Activated CD4-positive, CD25-positive, alpha-beta regulatory T cell treated with anti-CD3 and anti-CD28 coated beads, Interleukin-2, amount 50 U/mL, for 16 hours (primary cell): ENCODE measurements at regions not wholly inside any gene's neighbourhood (a gene's known extent, or its start where the extent isn't known, plus 50 kb on each side); places are given as distances from the start of the nearest gene placed in this dataset.
"Not testable (repeated sequence)": the region's sequence is repeated elsewhere in the genome, so short reads cannot be mapped to it uniquely, and the experiment has no call there.

ENCODE experiments used
- DNase-seq: peaks from one replicate; pipeline ENCODE4 v3.0.0-alpha.2; 2020; ENCODE audit warnings: low read depth, low spot score

DNA sequence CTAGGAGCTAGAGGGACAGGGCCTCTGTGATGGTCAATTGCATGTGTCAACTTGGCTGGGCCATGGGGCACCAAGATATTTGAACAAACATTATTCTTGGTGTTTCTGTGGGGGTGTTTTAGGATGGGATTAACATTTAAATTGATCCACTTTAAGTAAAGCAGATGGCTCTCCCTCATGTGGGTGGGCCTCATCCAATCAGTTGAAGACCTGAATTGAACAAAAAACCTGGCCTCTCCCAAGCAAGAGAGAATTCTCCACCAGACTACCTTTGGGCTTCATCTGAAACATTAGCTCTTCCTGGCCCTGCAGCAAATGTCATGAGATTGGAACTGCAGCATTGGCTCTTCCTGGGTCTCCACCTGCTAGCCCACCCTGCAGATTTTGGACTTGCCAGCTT, 207.1 kb upstream of the ATP6AP2 start:
- DNase-seq: no peak

DNA sequence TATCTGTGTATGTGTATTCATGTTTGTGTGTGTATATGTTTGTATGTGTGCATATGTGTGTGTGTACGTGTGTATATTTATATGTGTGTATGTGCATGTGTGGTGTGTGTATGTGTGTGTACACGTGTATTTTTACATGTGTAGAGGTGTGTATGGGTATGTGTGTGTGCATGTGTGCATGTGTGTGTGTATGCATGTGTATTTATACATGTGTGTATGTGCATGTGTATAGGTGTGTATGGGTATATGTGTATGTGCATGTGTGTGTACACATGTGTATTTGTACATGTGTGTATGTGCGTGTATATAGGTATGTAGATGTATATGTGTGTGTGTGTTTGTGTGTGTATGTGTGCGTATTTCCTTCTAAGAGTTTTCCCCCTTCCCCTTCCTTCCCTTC, 207.7 kb upstream of the ATP6AP2 start:
- DNase-seq: no peak

DNA sequence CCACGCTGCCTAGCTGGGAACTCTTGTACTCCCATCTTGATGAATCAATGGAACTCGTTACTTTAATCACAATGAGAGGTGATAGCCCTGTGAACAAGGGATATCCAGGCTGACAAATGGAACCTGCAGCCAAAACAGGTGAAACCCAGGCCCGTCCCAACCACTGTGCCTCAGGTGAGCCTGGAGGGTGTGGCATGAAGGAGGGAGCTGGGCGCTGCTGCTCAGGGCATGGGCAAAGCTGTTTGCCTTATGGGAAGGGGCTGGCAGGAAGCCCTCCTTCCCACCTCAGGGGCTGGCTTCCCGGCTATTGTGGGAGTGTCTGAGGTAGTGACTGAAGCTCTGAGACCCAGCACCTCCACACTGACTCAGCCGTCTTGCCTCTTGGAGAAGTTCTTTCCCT, 209.4 kb upstream of the ATP6AP2 start:
- no peak for DNase-seq

DNA sequence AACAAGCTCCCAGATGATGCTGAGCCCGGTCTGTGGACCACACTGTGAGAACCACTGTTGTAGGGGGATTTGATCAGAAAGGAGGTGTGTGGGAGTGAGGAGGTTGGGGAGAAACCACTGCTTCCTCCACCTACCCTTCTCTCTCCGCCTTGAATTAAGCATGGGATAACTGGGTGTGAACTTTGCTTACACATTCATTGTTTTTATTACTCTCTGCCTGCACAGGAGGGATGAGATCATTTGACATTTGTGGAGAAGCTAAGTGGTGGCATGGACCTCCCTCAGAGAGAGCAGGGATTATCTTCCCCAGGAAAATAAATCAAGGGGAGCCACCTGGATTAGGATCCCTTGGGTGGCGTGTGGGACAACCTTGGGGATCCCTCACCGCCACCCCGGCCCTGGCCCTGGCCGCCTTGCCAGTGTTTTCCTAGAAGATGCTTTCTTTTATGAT, 212.1 kb upstream of the ATP6AP2 start:
- DNase-seq: no peak

DNA sequence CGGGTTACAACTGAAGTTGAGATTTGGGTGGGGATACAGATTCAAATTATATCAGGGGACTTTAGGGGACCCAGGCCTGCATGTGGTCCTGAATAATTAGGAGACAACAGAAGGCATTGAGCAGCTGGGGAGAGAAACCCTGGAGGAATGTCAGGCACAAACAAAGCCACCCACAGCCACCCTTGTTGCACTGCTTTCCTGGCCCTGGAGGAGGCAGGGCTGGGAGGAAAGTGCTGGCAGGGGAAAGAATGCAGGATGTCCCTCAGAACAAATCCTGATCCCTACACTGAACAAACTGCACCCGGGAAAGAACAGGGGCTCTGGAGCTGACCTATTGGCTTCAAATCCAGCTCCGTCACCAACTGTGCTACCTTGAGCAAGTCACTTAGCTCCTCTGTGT, 214.1 kb upstream of the ATP6AP2 start:
- DNase-seq: no peak

DNA sequence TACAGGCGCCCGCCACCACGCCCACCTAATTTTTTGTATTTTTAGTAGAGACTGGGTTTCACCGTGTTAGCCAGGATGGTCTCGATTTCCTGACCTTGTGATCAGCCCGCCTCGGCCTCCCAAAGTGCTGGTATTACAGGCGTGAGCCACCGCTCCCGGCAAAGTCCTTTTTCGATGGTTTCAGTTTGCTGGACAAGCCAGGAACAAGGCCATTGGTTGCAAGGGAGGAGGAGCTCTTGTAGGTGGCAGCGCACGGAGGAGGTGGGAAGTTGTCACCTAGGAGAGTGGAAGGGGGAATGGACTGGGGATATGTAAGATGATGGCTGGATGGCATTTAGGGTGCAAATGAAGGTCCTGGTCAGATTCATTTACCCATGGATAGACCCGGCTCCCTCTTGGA, 218.5 kb upstream of the ATP6AP2 start:
- not testable (repeated sequence) for DNase-seq

DNA sequence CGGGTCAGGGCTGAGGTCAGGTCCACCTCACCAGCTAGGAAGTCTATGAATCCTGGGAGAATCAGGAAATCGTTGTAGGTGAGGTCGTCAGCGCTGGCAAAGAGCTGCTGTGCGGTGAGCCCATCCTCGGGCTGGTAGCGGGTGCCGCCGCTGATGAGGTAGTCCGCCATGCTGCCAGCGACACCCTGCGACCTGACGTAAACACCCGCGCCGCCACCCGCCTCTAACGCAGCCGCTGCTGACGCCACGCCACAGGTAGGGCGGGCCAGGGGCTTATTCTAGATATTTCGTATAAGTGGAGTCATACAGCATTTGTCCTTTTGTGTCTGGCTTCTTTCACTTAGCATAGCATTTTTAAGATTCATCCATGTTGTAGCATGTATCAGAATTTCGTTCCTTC, 220.2 kb upstream of the ATP6AP2 start:
- DNase-seq: no peak

DNA sequence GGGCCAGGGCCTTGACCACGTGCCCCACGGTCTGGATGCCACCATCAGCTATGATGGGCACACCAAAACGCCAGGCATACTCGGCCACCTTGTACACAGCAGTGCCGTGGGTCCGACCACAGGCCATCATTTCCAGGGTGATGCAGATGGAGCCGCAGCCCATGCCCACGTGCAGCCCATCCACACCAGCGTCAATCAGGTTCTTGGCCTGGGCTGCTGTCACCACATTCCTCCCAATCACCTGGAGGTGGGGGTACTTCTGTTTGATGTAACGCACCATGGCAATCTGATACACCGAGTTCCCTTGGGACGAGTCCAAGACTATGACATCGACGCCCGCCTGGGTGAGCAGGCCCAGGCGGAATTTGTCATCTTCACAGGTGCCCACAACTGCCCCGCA, 221.2 kb upstream of the ATP6AP2 start:
- DNase-seq: no peak

DNA sequence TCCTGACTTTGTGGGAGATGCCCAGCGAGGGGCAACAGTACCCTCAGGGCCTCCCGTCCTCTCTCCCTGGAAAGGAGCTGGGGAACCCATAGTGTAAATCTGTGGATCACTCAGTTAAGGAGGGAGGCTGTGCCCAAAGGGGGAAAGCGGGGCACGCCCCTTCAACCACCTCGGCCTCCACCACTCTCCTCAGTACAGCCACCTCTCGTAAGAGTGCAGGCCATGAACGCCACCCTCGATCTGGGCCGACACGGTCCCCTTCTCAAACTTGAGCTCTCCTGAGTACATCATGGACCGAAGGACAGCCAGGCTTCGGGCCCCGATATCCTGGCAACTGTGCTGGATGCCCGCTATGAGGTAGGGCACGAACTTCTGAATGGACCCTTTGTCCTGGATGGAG, 221.8 kb upstream of the ATP6AP2 start:
- no peak for DNase-seq

DNA sequence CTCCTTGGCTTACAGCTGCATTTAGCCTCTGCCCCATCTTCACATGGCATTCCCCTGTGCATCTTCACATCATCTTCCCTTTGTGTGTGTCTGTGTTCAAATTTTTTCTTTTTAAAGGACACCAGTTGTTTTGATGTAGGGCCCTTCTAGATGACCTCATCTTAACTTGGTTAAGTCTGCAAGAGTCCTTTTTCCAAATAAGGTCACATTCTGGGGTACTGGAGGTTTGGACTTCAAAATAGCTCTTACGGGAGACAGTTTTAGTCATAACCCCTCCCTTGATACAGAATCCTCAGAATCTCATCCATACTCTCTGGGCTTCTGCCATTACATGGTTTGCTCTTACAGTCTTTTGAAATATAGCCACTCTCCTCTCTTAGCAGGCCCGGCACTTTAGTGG, 231.5 kb upstream of the ATP6AP2 start:
- DNase-seq: no peak

DNA sequence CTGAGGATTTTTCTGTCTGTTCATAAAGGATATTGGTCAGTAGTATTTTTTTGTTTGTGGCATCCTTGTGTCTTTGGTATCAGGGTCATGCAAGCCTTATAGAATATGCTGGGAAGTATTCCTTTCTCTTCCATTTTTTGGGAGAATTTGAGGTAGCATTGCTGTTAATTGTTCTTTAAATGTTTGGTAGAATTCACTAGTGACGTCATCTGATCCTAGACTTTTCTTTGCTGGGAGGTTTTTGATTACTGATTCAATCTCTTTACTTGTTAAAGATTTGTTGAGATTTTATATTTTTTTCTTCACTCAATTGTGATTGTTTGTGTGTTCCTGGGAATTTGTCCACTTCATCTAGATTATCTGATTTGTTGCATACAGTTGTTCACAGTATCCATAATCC, 234.4 kb upstream of the ATP6AP2 start:
- DNase-seq: no peak

DNA sequence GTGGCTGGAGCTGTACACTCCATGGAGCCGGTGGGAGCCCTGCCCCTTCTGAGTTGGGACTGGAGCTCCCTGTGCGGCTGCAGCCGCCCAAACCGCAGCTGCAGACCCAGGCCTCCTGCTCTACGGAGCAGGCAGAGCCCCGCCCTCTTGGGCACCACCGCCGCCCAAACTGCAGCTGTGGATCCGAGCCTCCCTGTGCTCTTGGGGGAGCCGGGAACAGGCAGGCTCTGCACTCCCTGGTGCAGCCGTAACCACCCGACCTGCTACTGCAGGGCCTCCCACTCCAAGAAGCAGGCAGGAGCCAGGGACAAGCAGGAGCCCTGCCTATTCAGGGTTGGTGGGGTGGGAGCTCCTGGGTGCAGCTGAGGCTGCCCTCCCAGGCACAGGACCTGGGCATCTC, 237.5 kb upstream of the ATP6AP2 start:
- no peak for DNase-seq

DNA sequence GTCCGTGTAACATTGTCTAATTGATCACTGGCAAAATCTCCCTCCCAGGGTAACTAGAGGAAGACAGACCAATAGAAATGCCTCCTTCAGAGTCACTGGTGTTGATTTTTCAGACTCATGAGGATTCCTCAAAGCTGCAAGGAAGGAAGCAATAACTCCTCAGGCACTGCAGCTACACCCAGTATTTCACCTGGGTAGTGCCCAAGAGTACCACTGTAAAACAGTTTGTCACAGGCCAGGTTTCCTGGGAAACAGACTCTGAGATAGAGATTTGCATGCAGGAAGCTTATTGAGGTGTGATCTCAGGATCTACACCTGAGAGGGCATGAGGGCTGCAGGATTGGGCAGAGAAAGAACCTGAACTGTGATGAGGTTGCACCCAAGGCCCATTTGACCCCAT, 240.7 kb upstream of the ATP6AP2 start:
- no peak for DNase-seq

DNA sequence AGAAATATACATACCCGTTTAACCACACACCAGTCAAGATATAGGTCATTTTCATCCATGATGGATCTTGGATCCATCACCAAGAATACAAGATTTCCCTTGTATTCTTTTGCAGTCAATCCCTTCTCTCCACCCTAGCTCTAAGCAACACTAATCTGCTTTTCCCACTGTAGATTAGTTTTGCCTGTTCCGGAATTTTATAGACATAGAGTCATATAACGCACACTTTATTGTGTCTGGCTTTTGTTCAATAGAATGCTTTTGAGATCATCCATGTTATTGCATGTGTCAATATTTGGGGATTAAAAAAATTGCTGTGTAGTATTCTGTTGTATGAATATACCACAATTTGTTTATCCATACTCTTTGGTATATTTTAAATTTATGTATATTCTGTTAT, 235.6 kb upstream of the BCOR start:
- DNase-seq: no peak

DNA sequence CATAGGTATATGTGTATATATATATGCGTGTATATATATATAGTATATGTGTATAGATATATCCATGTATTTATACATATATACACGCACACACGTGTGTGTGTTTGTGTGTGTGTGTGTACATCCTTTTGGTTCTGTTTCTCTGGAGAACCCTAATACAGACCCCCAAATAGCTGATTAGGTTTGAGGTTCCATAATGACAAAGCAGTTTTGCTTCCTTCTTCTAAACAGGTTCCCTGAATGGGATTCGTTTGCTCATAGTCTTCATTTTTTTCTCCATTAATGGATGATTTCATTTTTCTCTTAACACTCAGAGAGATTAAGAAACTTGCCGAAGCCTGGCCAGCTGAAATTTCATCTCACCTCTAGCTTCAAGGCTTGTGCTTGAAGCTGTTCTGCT, 234.0 kb upstream of the BCOR start:
- DNase-seq: no peak

DNA sequence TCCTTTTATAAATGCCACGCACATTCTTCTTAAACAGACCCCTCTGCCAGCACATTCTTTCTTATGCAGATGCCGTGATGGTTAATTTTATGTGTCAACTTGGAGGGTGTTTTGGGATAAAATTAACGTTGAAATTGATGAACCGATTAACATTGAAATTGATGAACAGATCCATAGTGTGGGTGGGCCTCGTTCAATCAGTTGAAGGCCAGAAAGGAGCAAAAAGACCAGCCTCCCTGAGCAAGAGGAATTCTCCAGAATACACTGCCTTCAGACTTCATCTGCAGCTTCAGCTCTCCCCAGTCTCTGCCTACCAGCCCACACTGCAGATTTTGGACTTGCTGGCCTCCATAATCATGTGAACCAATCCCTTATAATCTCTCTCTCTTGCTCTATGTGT, 233.6 kb upstream of the BCOR start:
- no peak for DNase-seq

DNA sequence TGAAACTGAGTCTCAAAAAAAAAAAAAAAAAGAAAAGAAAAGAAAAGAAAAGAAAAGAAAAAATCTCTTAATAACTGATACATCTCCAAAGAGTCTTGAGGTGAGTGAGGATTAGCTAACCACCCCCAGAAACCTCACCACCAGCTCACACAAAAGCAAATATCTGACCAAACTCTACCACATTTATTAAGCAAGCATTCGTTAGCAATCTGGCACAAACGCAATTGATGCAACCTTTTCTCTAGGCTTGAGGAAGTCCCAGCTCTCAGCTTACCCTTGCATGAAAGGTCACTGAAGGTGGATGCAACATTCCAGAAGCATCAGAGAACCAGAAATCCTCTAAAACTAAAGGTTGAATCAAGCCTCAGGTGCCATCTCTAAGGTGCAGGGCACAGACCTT, 231.9 kb upstream of the BCOR start:
- DNase-seq: no peak

DNA sequence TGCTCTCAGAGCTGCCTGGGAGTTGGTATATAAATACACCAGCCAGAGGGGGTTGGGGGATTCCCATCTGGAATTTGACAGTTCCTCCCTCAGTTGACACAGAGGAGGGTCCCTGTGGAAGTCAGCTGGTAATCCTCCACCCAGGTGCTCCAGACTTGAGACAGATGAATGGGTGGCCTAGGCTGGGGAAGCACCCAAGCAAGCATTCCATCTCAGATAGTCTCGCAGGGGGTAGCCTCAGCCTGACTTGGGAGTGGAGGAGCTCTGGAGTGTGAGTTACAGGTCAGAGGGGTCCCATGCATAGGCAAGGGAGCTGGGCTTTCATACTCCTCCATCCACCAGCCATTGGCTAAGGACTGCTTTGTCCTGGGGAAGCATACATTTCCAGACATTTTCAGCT, 229.3 kb upstream of the BCOR start:
- DNase-seq: no peak

DNA sequence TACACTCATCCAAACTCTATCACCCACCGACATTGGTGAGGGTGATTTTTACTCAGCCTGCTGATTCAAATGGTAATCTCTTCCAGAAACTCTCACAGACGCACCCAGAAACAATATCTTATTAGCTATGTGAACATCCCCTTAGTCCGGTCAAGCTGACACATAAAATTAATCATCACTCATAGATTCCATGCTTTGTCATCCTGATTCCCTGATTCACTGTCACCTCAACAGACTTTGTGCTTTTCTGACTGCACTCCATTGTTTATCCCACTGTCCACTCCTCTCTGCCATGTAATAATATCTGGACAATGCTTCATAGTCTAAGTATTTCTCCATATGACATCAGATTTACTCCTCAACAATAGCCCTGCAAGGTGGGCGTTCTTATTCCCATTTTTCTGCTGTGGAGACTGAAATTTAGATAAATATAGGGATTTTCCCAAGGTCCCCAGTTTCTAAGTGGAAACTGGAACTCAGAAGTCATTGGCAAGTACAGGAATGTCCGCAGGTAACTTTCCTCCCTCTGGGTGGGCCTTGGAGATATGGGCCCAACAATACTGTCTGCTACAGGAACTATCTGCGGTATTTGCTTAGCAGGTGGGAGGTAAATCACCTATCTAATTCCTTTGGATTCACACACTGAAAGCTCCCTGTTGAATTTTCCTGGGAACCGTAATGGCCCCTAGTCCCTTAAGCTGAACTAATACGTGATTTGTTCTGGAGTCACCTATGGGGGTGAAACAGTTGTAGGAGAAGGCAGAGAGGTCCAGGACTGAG, 228.6 kb upstream of the BCOR start:
- DNase-seq: no peak

DNA sequence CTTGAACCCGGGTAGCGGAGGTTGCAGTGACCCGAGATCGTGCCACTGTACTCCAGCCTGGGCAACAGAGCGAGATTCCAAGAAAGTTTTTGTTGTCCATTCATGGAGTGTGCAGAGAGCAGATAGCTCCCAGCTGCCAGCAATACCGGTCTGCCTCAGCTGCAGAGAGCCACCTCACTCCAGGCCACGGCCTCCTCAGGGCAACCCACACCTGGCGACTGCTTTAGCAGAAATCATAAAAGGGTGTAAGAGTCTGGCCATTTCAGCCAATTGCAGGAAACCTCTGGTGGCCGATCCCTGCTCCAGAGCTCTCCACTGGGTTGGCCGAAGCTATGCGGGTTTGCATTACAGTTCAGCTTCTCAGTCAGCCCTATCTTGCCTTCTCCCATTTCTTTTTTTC, 227.4 kb upstream of the BCOR start:
- DNase-seq: no peak

DNA sequence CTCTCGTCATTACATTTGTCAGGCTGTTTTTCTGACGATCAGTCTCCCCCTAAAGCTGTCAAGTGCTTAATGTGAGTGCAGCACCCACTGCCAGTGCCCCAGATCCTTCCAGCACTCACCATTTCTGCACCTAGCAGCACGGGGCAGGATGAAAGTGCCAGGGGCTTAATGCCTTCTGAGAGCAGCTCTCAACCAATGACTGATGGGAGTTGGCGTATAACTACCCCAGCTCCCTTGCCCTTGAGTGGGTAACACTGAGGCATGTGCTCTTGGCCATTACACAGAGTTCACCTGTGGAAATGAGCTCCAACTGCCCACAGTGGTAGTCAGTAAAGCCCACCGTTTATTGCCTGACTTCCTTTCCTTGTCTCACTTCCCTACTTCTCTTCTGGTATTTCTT, 226.2 kb upstream of the BCOR start:
- no peak for DNase-seq

DNA sequence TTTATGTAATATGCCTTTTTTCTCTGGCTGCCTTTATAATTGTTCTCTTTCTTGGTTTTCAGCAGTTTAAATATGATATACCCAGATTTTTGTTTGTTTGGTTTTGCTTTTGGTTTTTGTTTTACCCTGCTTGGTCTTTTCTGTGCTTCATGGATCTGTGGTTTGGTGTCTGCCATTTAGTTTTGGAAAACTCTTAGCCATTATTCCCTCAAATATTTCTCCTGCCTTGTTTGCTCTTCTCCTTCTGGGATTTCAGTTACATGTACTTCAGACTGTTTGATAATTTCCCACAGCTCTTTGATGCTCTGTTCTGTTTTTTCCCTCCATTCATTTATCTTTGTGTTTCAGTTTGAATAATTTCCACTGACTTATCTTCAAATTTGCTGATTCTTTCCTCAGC, 223.1 kb upstream of the BCOR start:
- no peak for DNase-seq

DNA sequence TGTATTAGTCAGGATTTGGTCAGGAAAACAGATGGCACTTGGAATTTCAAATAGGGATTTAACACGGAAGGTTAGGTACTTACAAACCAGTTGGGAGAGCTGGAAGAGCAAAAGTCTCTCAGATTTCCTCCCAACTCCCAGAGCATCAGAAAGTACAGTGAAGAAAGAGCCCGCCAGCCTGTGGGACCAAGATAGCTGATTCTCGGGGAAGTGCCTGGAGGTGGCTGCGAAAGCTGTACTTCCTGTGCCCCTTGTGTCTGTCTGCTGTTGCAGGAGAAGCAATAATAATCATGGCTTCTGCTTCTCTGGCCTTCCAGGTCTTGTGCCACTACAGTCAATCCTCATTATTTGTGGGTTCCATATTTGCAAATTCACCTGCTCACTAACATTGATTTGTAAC, 221.0 kb upstream of the BCOR start:
- no peak for DNase-seq

DNA sequence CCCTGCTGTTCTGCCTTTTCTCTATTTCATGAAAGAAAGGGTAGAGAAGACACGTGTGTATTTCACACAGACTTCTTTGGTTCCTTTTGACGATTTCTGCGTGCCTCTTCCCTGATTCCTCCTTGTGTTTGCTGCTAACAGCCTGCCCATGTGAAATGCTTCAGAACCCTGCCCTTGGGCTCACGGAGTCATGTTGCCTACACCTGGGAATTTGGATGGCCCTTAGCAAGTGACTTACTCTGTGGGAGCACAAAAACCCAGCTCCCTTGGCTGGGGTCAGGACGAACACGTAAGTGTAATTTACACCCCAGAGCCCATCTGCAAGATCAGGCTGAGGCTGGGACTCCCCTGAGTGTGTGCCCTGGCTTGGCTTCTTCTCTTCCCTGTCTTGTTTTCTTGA, 220.3 kb upstream of the BCOR start:
- no peak for DNase-seq
